ENCODE measurements at regions not wholly inside any gene's neighbourhood (a gene's known extent, or its start where the extent isn't known, plus 50 kb on each side); places are given as distances from the start of the nearest gene placed in this dataset.
A peak's percentile ranks its signal among the peaks of the same experiment; 100 is the strongest.
"Not testable (repeated sequence)": the region's sequence is repeated elsewhere in the genome, so short reads cannot be mapped to it uniquely, and the experiment has no call there.

DNA sequence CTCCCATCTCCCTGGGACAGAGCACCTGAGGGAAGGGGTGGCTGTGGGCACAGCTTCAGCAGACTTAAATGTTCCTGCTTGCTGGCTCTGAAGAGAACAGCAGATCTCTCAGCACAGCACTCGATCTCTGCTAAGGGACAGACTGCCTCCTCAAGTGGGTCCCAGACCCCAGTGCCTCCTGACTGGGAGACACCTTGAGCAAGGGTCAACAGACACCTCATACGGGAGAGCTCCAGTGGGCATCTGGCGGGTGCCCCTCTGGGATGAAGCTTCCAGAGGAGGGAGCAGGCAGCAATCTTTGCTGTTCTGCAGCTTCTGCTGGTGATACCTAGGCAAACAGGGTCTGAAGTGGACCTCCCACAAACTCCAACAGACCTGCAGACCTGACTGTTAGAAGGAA lies 436.7 kb upstream of the CHRM2 start:
- DNase-seq (ENCODE audit: extremely low read depth, low read depth): not testable (repeated sequence)

DNA sequence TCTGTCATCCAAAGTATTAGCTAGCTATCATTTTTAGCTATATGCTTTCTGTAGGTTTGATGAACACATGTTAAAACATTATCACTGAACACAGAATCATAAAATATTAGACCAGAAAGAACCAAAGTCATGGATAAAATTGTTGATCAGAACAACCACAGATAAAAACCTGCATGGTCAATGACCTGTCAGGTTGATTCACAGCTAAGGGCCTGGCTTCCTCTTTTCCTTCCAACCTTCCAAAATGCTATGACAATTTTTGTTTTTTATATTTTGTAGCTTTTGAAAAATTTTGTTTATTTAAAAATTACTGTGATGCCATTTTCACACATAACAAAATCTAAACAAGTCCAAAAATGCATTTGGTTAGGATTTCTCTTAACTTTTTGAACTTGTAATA lies 444.4 kb upstream of the CHRM2 start:
- no peak for DNase-seq (ENCODE audit: extremely low read depth, low read depth)

DNA sequence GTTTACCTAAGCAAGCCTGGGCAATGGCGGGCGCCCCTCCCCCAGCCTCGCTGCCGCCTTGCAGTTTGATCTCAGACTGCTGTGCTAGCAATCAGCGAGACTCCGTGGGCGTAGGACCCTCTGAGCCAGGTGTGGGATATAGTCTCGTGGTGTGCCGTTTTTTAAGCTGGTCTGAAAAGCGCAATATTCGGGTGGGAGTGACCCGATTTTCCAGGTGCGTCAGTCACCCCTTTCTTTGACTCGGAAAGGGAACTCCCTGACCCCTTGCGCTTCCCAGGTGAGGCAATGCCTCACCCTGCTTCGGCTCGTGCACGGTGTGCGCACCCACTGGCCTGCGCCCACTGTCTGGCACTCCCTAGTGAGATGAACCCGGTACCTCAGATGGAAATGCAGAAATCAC lies 442.6 kb upstream of the MTPN start:
- not testable (repeated sequence) for DNase-seq (ENCODE audit: extremely low read depth, low read depth)

DNA sequence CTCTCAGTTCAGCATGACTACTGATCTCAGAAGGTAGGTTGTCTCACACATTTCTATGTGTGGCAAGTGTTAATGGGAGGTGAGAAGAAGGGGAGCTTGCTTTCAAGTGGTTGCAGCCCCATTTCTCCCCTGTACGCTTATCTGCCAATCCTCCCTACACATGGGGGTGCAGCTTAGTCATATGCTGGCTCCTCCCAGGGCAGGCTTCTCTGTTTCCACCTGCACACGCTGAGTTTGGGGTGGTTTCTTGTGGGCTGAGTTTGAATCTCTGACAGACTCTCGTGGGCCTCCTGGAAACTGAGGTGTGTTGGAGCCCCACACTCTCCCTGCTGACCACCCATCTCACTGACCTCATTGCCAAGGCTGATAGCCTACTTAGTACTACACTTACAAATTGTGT lies 435.8 kb upstream of the MTPN start:
- DNase-seq (ENCODE audit: extremely low read depth, low read depth): no peak

DNA sequence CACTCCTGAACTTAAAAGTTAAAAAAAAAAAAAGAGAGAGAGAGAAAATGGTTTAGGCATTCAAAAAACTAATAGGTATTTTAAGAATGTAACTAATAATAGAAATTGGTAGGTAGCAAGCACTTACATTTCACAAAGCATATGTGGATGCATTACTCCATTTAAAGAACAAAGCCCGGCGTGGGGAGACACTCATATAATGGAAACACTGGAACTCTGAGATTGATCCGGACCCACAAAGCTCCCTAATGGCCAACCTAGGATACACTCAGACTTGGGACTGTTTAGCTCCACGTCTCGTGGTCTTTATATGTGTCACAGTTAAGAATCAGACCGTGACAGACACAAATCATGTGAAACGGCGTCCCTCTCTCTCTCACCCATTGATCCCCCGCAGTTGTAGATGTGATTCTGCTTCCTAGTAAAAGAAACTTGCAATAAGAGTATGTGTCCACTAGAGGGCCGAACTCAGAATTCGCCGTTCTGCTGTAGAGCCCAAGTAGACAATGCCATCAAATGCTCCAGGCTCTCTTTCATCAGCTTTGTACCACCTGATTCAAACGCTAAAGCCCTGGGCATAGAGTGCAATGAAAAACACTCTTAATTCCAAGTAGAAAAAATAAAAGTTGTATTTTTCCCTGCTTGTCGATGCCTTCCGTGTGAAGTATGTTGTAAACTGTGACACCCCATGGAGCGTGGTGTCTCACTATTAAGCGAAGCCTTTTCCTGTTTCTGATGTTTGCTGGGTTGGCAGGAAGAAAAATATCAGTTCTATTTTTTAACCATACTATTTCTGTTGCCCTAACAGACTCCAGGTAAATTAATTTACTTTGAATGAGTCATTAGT lies 429.0 kb upstream of the MTPN start:
- DNase-seq (ENCODE audit: extremely low read depth, low read depth): peak; percentile 57

DNA sequence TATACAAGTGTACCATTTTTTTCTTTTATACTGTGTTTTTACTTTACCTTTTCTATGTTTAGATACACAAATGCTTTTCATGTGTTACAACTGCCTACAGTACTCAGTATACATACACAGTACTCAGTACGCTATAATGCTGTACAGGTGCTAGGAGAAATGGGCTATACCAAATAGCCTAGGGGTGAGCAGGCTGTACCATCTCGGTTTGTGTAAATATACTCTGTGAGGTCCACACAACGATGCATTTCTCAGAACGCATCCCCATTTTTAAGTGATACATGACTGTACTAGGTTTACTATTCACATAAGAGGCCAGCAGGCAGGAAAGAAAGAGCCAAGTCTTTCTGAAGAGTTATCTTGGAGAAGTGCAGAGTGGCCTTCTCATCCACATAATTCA lies 426.4 kb upstream of the MTPN start:
- no peak for DNase-seq (ENCODE audit: extremely low read depth, low read depth)

DNA sequence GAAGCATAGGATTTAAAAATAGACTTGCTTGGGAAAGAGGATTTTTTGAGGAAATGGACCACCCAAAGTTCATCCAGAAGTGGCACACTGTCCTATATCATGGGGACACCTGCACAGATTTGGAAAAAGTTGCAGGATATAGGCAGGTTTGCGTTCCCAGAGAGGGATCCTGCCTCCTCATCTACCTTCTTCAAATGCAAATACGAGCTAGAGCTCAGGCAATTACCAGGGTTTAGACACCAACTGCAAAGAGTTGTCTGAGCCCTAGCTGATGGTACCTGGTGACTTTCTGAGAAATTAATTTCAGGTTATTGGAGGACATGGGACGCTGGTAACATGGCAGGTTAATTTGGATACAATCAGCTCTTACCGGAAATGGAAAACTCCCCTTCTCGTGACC lies 423.7 kb upstream of the MTPN start:
- DNase-seq (ENCODE audit: extremely low read depth, low read depth): no peak

DNA sequence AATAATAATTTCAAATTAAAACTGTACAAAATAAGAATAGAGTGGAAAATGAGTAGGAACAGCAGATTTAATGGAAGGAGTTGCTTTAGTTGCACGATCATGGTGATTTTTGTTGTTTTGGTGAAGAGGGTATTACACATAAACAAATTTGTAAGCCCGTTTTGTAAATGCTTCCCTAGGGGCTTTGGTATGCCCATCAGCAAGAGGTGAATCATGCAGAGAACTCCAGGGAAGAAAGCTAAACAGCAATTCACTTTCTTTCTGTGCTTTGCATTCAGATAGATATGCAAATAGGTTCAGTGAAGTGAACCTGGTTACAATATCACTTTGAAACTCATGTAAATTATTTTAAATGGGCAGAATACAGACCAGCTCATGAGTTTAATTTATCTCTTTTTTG lies 422.2 kb upstream of the MTPN start:
- no peak for DNase-seq (ENCODE audit: extremely low read depth, low read depth)

DNA sequence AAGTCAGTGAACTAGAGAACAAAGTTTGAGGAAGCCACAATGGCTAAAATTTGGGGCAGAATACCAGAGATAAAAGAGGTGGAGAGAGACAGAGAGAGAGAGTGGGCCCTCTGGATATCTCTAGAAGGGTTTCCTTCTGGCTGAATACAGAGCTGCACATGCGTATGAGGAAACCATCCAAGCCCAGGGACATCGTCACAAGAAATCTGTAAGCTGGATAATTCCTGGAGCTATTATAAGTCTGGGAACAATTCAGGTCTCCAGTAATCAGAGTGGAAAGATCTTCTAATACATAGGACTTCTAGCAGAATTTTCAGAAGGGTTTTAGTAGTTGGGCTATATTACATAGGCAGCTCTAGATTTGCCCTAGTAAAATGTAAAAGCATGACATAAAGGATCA lies 415.7 kb upstream of the MTPN start:
- no peak for DNase-seq (ENCODE audit: extremely low read depth, low read depth)

DNA sequence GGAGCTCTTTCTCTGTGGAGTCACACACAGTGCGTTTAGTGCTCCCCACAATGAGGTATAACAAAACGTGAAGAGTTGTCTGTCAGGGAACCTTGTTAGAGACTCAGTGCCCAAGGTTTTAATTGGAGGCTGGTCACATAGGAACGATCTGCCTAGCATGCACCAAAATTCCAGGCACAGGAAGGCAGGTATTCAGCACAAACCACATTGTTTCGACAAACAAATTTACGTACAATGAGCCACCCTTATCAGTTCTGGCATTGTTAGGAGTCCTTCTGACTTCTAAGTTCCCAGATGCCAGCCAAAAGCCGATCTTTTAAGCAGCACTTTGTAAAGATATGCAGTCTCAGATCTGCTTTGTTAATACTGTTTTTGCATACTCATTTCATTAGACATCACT lies 414.2 kb upstream of the MTPN start:
- no peak for DNase-seq (ENCODE audit: extremely low read depth, low read depth)

DNA sequence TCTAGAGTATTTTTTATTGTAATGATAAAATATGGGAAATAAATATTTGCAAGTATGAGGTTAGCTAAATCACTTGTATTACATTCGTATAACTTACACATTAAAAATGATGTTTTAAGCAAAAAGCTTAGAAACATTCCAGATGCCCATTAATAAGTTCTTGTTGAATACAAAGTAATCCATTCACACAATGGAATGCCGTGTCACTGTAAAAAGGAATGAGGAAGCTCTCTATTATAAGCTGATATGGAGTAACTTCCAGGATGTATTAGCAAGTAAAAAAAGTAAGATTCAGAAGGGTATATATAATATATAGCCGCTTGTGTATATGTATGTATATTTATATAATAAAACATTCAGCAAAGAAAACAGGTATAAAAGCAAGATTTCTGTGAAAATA lies 412.8 kb upstream of the MTPN start:
- no peak for DNase-seq (ENCODE audit: extremely low read depth, low read depth)

DNA sequence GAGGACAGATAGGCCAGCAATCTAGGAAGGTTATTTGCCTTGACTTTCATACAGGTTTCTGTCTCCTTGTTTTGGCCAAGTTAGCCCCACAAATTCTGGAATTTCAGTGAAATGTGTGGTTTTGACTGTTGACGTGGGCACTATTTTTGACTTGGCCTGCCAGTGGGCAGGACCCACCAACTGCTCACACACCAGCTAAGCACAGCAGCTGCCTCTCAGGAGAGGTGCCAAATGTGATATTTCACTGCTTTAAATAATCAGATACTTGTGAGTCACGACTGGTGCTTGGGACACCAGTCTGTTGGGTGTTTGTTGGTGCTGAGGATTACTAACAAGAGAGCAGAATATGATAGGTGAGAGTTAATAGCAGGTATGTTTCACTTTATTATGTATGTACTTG lies 409.7 kb upstream of the MTPN start:
- no peak for DNase-seq (ENCODE audit: extremely low read depth, low read depth)

DNA sequence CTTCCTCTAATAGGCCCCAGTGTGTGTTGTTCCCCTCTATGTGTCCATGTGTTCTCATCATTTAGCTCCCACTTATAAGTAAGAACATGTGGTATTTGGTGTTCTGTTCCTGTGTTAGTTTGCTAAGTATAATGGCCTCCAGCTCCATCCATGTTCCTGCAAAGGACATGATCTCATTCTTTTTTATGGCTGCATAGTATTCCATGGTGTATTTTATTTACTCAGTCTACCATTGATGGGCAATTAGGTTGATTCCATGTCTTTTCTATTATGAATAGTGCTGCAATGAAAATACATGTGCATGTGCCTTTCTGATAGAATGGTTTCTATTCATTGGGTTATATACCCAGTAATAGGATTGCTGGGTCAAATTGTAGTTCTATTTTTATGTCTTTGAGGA lies 394.2 kb upstream of the MTPN start:
- not testable (repeated sequence) for DNase-seq (ENCODE audit: extremely low read depth, low read depth)

DNA sequence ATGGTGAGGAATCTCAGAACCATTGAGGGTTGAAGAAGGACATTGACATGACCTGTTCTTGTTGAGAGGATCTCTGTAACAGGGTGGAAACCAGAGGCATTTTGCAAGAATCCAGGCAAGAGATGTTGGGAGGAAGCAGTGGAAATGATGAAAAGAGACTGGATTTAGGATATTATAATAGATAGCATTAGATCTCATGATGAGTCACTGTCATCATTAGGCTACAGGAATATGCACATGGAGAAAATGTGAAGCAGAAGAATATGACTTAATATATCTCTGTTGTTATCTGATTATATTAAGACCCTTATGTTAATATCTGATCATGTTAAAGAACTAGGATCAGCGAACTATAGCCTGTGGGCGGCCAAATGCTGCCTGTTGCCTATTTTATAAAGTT lies 393.0 kb upstream of the MTPN start:
- no peak for DNase-seq (ENCODE audit: extremely low read depth, low read depth)

DNA sequence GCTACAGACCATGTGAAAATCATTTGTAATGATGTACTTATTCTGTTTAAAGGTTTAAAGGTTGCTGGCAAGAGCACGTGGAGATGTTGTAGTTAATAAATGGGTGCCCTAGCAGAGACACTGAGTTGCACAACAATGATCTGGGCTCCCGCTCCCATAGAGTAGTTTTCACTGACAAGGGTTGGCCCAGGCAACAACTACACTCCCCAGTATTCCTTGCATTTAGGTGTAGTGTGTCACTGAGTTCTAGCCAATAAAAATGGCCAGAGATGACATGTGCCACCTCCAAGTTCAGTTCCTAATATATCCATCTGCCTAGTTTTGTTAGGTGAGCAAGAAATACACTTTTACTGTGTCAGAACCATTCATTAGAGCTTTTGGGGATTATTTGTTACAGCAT lies 392.1 kb upstream of the MTPN start:
- no peak for DNase-seq (ENCODE audit: extremely low read depth, low read depth)

DNA sequence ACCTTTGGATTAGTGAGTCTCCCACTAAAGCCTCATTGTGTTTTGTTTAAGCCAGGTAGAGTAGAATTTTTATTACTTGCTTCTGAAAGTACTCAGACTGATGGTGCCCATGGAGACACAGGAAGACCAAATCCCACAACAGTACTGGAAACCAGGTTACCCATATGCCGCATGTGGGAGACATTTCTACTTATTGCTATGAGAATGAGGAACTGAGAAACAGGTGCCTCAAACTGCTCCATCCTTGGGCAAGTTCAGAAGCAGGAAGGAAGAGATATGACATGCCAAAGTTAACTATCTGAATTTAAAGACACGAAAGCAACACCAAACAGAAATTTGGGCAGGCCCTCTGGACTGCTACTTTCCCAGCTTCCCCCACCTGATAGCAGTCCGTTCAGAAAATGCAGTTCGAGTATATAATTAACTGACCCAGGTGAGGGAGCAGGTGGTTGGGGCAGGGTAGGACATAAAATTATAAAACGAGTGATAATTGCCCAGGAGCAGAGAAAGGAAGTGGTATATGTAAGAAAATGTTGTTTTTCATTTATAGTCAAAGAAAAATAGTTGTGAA lies 382.3 kb upstream of the MTPN start:
- DNase-seq (ENCODE audit: extremely low read depth, low read depth): no peak

DNA sequence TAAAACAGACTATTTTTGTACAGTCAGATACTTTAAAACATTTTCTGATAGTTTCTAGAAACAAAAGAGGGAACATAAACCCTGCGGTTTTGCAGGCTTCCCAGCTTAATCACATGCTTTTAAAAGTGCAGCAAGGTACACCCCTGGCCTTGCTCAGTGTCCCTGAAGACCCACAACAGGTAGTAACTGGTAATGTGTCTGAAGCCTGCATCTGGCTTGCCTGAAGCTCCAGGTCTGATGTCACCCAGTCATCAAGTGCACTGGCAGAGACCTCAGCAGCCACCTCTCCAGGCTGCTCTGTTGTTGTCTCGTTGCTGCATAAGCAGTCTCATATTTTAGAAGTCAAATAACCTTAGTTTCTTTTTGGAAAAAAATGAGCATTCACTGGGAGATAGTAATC lies 376.1 kb upstream of the MTPN start:
- no peak for DNase-seq (ENCODE audit: extremely low read depth, low read depth)

DNA sequence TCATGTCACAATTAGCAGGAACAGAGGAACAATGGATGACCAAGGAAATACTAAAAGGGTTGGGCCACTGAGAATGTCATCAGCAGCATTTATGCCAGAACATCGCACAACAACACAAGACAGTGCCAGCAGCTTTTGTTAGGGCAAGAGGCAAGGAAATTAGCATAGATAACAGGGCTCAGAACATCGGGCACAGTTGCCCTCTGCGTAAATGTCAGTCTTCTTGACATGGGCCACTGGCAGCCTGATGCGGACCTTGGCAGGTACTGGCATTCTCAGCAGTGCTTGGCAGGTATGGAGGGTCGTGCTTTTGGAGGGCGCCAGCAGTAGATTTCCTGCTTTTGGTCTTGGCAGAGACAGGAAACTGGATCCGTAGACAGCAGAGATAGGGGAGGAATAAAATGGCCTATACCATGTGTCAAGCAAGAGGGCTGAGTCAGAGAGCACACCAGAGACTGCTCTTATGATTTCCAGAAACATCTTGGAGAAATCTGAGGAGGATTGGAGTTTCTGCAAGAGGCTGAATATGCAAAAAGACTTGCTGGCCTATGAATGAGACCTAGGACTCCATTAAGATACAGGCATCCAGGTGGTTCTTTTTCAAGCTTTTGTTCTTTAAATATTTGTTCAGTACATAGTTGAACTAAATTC lies 371.5 kb upstream of the MTPN start:
- no peak for DNase-seq (ENCODE audit: extremely low read depth, low read depth)

DNA sequence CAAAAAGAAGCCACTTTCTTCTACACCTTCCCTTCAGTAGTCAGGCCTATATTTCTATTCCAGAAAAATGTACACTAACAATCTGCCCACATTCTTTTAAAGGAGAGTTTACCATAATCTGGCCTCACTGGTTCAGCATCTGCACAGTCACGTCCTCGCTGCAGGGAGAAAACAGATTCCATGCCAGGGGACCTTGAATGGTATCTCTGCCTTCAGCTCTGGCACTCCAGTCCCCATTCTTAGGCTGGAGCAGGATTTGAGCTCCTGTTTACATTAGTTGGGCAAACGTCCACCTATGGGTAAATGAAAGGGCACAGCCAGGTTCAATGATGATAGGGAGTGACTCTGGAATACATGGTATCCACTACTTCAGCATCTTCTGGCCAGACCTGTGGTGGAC lies 371.0 kb upstream of the MTPN start:
- no peak for DNase-seq (ENCODE audit: extremely low read depth, low read depth)

DNA sequence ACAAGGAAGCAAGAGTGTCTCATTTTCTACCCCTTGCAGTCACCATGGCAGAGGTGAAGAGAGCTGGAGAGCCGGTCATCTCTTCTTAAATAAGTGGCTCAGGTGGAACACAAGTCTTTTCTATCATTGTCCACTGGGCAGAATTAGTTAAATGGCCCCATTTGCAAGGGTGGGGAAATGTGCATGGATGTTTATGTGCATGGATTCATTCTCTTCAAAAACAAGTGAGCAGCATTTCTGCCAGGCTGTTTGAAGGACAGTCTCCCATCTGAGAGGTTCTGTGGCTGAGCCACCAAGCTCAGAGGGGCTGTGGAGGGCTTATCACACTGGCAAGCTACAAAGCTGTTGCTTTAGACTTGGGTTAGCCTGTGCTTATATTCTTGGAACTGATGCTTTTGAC lies 370.3 kb upstream of the MTPN start:
- DNase-seq (ENCODE audit: extremely low read depth, low read depth): no peak

DNA sequence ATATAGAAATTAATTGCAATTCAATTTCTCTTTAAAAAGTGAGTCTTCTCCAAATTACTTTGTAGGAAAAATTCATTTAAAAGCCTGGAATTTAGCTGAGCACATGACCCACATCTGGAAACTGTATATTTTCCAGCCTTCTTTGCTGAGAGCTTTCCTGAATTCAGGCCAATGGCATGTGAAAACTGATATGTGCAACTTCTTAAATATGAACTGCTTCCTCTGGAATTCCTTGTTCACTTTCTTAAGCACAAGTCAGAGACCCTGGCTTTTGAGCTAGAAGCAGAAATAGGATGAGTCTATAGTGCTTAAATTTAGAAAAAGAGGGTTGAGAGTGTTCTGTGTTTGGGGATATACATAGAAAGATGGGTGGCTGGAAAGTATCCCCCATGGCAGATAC lies 365.1 kb upstream of the MTPN start:
- DNase-seq (ENCODE audit: extremely low read depth, low read depth): no peak

DNA sequence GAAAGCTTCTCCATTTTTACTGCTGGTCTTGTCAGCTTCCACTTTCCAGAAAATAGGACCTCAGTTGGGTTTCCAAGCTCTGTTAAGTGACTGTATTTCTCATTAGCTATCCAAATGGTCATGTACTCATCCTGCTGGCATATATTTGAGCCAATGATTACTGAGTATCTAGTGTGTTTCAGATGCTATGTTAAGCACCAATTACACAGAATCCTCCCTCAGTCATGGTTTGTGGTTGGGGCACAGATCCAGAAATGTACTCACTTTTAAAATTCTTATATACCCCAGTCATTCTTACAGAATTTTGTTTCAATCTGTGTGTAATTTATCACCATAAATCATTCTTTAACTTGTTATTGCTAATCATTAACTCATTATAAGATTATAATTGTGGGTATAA lies 362.3 kb upstream of the MTPN start:
- no peak for DNase-seq (ENCODE audit: extremely low read depth, low read depth)

Measured in NCI-H460 (cell line).